Tibial nerve (tissue), 3 donors: ENCODE measurements at regions not wholly inside any gene's neighbourhood (a gene's known extent, or its start where the extent isn't known, plus 50 kb on each side); places are given as distances from the start of the nearest gene placed in this dataset.

ENCODE experiments used
- CTCF ChIP-seq, 5 experiments: fragments of 200-600 bp in 3 of 5; fragments of 450-650 bp in 2 of 5; sonication (generic) in 3 of 5; IDR thresholded peaks; one replicate each; pipeline ENCODE4 v1.5.1; 2016 to 2019; ENCODE audit warnings: antibody characterized with exemption in 5 of 5, mild to moderate bottlenecking in 3 of 5, moderate library complexity in 2 of 5
- POLR2A ChIP-seq, 2 donors: fragments of 450-650 bp; IDR thresholded peaks; one replicate each; pipeline ENCODE4 v1.6.1; 2017; ENCODE audit warnings: antibody characterized with exemption in 2 of 2, mild to moderate bottlenecking in 2 of 2, moderate library complexity in 2 of 2

GRCh38 chr9:108687006-108687987 is 168.5 kb downstream of the ACTL7B start:
- no peak for TF ChIP-seq CTCF (IDR thresholded peaks at IDR 0.05)
- TF ChIP-seq POLR2A (IDR thresholded peaks at IDR 0.05), result no peak
